K562 (cell line): ENCODE measurements at regions not wholly inside any gene's neighbourhood (a gene's known extent, or its start where the extent isn't known, plus 50 kb on each side); places are given as distances from the start of the nearest gene placed in this dataset.

Experiments used
- ATAC-seq: fragments of 200-7000 bp; cut with Tn5 transposase; 3 replicates; pipeline ENCODE4 v1.9.1; 2020; ENCODE audit warnings: moderate library complexity
- BruUV-seq: library from RNA; stranded (reverse); fragments of 400-500 nt; replicated peaks from 2 replicates; lab custom pipeline; 2021; lab: Mats Ljungman, UMichigan
- CTCF ChIA-PET: fragments of 300-600 bp; formaldehyde crosslinking; extraction: SDS; loops from one replicate; lab custom pipeline; 2021; ENCODE audit warnings: low intra/inter-chr PET ratio; lab: Yijun Ruan, JAX
- POLR2A ChIA-PET: fragments of 300-600, 350-650 bp; sonication (Branson Sonifier 250); formaldehyde crosslinking; extraction: SDS; loops from one replicate; lab custom pipeline; 2021; ENCODE audit warnings: antibody characterized with exemption, inconsistent platforms; lab: Yijun Ruan, JAX
- DNase-seq, 4 experiments: peaks; one replicate each; pipeline versions ENCODE4 v3.0.0 to v3.0.0-alpha.2; 2011 to 2018; ENCODE audit warnings: low spot score in 3 of 4, mixed read lengths in 3 of 4; ENCODE audit errors: extremely low read depth in 1 of 4
- FAIRE-seq: peaks from 2 replicates; lab custom pipeline; 2011; peaks lifted over from hg19 to GRCh38; lab: Jason Lieb, UNC
- H2AFZ ChIP-seq: 2 replicates; pipeline ENCODE4 v1.6.0; 2011; ENCODE audit warnings: low read depth, low read length, control low read depth, inconsistent platforms
- H3K27ac ChIP-seq: fragments of 200-600 bp; 3 replicates; pipeline ENCODE4 v1.8.0; 2011; ENCODE audit warnings: low read depth, mild to moderate bottlenecking, control low read depth, inconsistent platforms, low read length, moderate library complexity, mixed read lengths; ENCODE audit errors: extremely low read depth
- H3K27me3 ChIP-seq, 2 experiments: fragments of 300-600 bp in 1 of 2; 2 replicates in 1 of 2; 3 replicates in 1 of 2; pipeline versions ENCODE4 v1.6.0 to v1.8.0; 2011; ENCODE audit warnings: inconsistent platforms in 2 of 2, low read length in 2 of 2, mild to moderate bottlenecking in 1 of 2, mixed read lengths in 1 of 2, moderate library complexity in 1 of 2; ENCODE audit not compliant: control insufficient read depth in 2 of 2, insufficient read depth in 2 of 2
- H3K36me3 ChIP-seq: fragments of 300-600 bp; 3 replicates; pipeline ENCODE4 v1.8.0; 2011; ENCODE audit warnings: mild to moderate bottlenecking, low read length, inconsistent platforms; ENCODE audit not compliant: control insufficient read depth, insufficient read depth
- H3K4me1 ChIP-seq, 2 experiments: fragments of 200-600 bp in 1 of 2; replicated peaks in 1 of 2; 2 replicates in 1 of 2; 3 replicates in 1 of 2; pipeline versions ENCODE4 v1.5.1 to v1.8.0; 2011; ENCODE audit warnings: inconsistent platforms in 2 of 2, low read length in 2 of 2, mild to moderate bottlenecking in 1 of 2, mixed read lengths in 1 of 2, moderate library complexity in 1 of 2; ENCODE audit not compliant: control insufficient read depth in 2 of 2, insufficient read depth in 2 of 2
- H3K4me2 ChIP-seq: 2 replicates; pipeline ENCODE4 v1.6.1; 2011; ENCODE audit warnings: low read length, control low read depth, inconsistent platforms, mixed read lengths; ENCODE audit not compliant: insufficient read depth
- H3K4me3 ChIP-seq: fragments of 200-600 bp; sonication (generic), shearing (Covaris generic); 2 replicates; pipeline ENCODE4 v1.5.1; 2016; ENCODE audit warnings: control low read depth, inconsistent platforms
- H3K79me2 ChIP-seq: fragments of 200-600 bp; 3 replicates; pipeline ENCODE4 v1.8.0; 2011; ENCODE audit warnings: low read length, inconsistent platforms; ENCODE audit not compliant: control insufficient read depth, insufficient read depth
- H3K9ac ChIP-seq, 2 experiments: 2 replicates each; pipeline versions ENCODE4 v1.6.0 to v1.6.1; 2011; ENCODE audit warnings: low read depth in 2 of 2, low read length in 2 of 2, control low read depth in 1 of 2, inconsistent platforms in 1 of 2, mild to moderate bottlenecking in 1 of 2, mixed read lengths in 1 of 2; ENCODE audit not compliant: insufficient read depth in 1 of 2
- H3K9me1 ChIP-seq: one replicate; pipeline ENCODE4 v1.6.0; 2011; ENCODE audit warnings: inconsistent platforms, mild to moderate bottlenecking, low read length, moderate library complexity; ENCODE audit not compliant: control insufficient read depth, insufficient read depth
- H3K9me3 ChIP-seq: replicated peaks from 2 replicates; pipeline ENCODE4 v1.5.1; 2011; ENCODE audit warnings: low read depth, low read length, inconsistent platforms; ENCODE audit not compliant: control insufficient read depth, insufficient read depth
- H4K20me1 ChIP-seq: replicated peaks from 2 replicates; pipeline ENCODE4 v1.6.1; 2011; ENCODE audit warnings: low read length, inconsistent platforms, mixed read lengths; ENCODE audit not compliant: control insufficient read depth, insufficient read depth
- HEY1 ChIP-seq: fragments of 250-450 bp; sonication (Bioruptor Pico); IDR thresholded peaks from 2 replicates; pipeline ENCODE4 v1.5.0; 2020; ENCODE audit warnings: mild to moderate bottlenecking, moderate library complexity, borderline replicate concordance
- HIVEP1 ChIP-seq: fragments of 250-450 bp; sonication (Bioruptor Pico); IDR thresholded peaks from 2 replicates; pipeline ENCODE4 v1.4.0; 2020; ENCODE audit warnings: mild to moderate bottlenecking
- HLTF ChIP-seq: fragments of 450-650 bp; IDR thresholded peaks from 2 replicates; pipeline ENCODE4 v1.6.1; 2016
- HMBOX1 ChIP-seq: sonication (generic); IDR thresholded peaks from 2 replicates; pipeline ENCODE4 v1.6.1; 2016
- ILF3 ChIP-seq: fragments of 450-650 bp; IDR thresholded peaks from 2 replicates; pipeline ENCODE4 v1.6.1; 2018; ENCODE audit warnings: antibody characterized with exemption, mild to moderate bottlenecking, moderate library complexity, borderline replicate concordance
- MCM5 ChIP-seq: fragments of 450-650 bp; IDR thresholded peaks from 2 replicates; pipeline ENCODE4 v1.6.1; 2016; ENCODE audit warnings: low read depth
- ZC3H11A ChIP-seq: IDR thresholded peaks from 2 replicates; pipeline ENCODE4 v1.6.1; 2012; ENCODE audit warnings: low read depth, low read length, improper control_type of control experiment
- ZNF507 ChIP-seq: conservative IDR thresholded peaks from 2 replicates; pipeline ENCODE4 v1.6.1; 2017; ENCODE audit warnings: missing genetic modification characterization, missing compliant biosample characterization
- WGBS: fragments of 100-300 bp; shearing (Covaris generic); methylation state at CpG from one replicate; pipeline ENCODE4 v1.1.6; 2016; ENCODE audit warnings: low coverage, mixed read lengths; ENCODE audit not compliant: insufficient coverage; ENCODE audit errors: missing lambda C conversion rate; 5-methylcytosine and 5-hydroxymethylcytosine counted together
- in situ Hi-C: fragments of 300-500 bp; cut with MboI; formaldehyde crosslinking; loops from 4 replicates; pipeline ENCODE4 v1.15.0; 2018; ENCODE audit warnings: inconsistent platforms, mixed read lengths
- intact Hi-C: fragments of 100-400 bp; cut with micrococcal nuclease; formaldehyde crosslinking; loops from 2 replicates; pipeline ENCODE4 v1.14.2; 2022
- TF ChIP-seq, protein P1 (sequence below): fragments of 150-350 bp; conservative IDR thresholded peaks from 2 replicates; pipeline ENCODE4 v1.6.1; 2014; ENCODE audit warnings: low read length
- TF ChIP-seq, protein P2 (sequence below): sonication (generic); formaldehyde crosslinking; IDR thresholded peaks from 2 replicates; pipeline ENCODE4 v1.8.0; 2022; ENCODE audit warnings: mild to moderate bottlenecking, missing genetic modification reagents
- TF ChIP-seq, protein P3 (sequence below): IDR thresholded peaks from 3 replicates; pipeline ENCODE4 v1.6.1; 2011; ENCODE audit warnings: borderline replicate concordance, mild to moderate bottlenecking; ENCODE audit not compliant: insufficient read length, insufficient read depth

DNA sequence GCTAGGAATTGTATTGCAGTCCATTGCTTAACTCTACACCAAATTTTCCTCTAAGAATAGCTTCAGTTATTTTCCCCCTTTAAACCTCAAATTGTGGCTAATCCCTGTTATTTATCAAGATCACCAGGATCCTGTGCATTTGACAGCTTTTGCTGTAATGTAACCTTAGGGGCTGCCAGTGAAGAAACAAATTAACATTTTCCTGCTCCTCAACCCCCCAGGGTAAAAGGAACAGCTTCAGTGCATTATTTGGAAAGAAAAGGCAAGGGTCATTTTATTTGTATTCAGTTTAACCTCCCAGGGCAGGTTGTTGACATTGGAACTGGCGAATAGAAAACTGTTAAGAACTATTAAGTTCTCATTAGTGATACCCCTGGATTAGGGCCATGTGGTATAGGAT, 57.0 kb downstream of the PCDH20 start:
- FAIRE-seq: no peak
- intact Hi-C loops: no loop called here
- no peaks in the 10 kb centered on the region for H3K36me3 ChIP-seq

GRCh38 chr13:61350341-61350740, 65.3 kb downstream of the PCDH20 start:
- Histone ChIP-seq H3K4me2 (no peak overlapping the region), H3K9me3 (no peaks in the 10 kb centered on the region), H3K9me1 (no peaks in the 10 kb centered on the region), H3K79me2 (no peaks in the 10 kb centered on the region), H3K9ac (no peak overlapping the region), H3K27ac (no peak overlapping the region), H3K4me1 (no peaks in the 10 kb centered on the region), H3K4me3 (no peak overlapping the region), H2AFZ (no peak overlapping the region), H3K36me3 (no peaks in the 10 kb centered on the region), H3K27me3 (no peaks in the 10 kb centered on the region), H4K20me1 (no peaks in the 10 kb centered on the region)
- ATAC-seq (no peak), FAIRE-seq (no peak), DNase-seq (no peak)
- ChIA-PET CTCF (no interaction called here), POLR2A (no interaction called here)
- in situ Hi-C loops: no loop called here
- no TSS peak for BruUV-seq
- intact Hi-C loops: no loop called here
- WGBS: 4% methylated on average over 4 of the region's 5 CpGs
- TF ChIP-seq HMBOX1 (no peak), ZC3H11A (no peak), HEY1 (no peak), ZNF507 (tag) (no peak), HLTF (no peak), ILF3 (no peak)
- TF ChIP-seq, protein P1, sequence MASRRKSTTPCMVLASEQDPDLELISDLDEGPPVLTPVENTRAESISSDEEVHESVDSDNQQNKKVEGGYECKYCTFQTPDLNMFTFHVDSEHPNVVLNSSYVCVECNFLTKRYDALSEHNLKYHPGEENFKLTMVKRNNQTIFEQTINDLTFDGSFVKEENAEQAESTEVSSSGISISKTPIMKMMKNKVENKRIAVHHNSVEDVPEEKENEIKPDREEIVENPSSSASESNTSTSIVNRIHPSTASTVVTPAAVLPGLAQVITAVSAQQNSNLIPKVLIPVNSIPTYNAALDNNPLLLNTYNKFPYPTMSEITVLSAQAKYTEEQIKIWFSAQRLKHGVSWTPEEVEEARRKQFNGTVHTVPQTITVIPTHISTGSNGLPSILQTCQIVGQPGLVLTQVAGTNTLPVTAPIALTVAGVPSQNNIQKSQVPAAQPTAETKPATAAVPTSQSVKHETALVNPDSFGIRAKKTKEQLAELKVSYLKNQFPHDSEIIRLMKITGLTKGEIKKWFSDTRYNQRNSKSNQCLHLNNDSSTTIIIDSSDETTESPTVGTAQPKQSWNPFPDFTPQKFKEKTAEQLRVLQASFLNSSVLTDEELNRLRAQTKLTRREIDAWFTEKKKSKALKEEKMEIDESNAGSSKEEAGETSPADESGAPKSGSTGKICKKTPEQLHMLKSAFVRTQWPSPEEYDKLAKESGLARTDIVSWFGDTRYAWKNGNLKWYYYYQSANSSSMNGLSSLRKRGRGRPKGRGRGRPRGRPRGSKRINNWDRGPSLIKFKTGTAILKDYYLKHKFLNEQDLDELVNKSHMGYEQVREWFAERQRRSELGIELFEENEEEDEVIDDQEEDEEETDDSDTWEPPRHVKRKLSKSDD: no peak
- TF ChIP-seq, protein P2, sequence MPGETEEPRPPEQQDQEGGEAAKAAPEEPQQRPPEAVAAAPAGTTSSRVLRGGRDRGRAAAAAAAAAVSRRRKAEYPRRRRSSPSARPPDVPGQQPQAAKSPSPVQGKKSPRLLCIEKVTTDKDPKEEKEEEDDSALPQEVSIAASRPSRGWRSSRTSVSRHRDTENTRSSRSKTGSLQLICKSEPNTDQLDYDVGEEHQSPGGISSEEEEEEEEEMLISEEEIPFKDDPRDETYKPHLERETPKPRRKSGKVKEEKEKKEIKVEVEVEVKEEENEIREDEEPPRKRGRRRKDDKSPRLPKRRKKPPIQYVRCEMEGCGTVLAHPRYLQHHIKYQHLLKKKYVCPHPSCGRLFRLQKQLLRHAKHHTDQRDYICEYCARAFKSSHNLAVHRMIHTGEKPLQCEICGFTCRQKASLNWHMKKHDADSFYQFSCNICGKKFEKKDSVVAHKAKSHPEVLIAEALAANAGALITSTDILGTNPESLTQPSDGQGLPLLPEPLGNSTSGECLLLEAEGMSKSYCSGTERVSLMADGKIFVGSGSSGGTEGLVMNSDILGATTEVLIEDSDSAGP (CRISPR knock-in tag): no peak

More for the DNA sequence above, 57.0 kb downstream of the PCDH20 start:
- Histone ChIP-seq H4K20me1 (no peaks in the 10 kb centered on the region), H3K27me3 (no peaks in the 10 kb centered on the region), H3K4me2 (no peak overlapping the region), H3K9me1 (no peaks in the 10 kb centered on the region), H3K9ac (no peak overlapping the region), H3K4me1 (no peaks in the 10 kb centered on the region), H3K27ac (no peak overlapping the region), H3K4me3 (no peak overlapping the region), H3K79me2 (no peaks in the 10 kb centered on the region), H2AFZ (no peak overlapping the region), H3K9me3 (no peaks in the 10 kb centered on the region)
- BruUV-seq: no TSS peak
- ChIA-PET CTCF (no interaction called here), POLR2A (no interaction called here)
- ATAC-seq (no peak), DNase-seq (no peak)
- WGBS: 0% methylated on average over 1 of the region's 1 CpG
- in situ Hi-C loops: no loop called here
- TF ChIP-seq, protein P3, sequence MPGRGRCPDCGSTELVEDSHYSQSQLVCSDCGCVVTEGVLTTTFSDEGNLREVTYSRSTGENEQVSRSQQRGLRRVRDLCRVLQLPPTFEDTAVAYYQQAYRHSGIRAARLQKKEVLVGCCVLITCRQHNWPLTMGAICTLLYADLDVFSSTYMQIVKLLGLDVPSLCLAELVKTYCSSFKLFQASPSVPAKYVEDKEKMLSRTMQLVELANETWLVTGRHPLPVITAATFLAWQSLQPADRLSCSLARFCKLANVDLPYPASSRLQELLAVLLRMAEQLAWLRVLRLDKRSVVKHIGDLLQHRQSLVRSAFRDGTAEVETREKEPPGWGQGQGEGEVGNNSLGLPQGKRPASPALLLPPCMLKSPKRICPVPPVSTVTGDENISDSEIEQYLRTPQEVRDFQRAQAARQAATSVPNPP: no peak
- TF ChIP-seq MCM5 (no peak), HIVEP1 (CRISPR knock-in tag) (no peak)
